ENCODE measurements at regions not wholly inside any gene's neighbourhood (a gene's known extent, or its start where the extent isn't known, plus 50 kb on each side); places are given as distances from the start of the nearest gene placed in this dataset.

- TF ChIP-seq CTCF (IDR thresholded peaks at IDR 0.05) (no peak), POLR2A (IDR thresholded peaks at IDR 0.05) (no peak)
These were observed 88.1 kb upstream of the GADL1 start for GRCh38 chr3:30982416-30983075.

Measured in vagina (tissue), 2 donors.